GM19025 (cell line): ENCODE measurements at regions not wholly inside any gene's neighbourhood (a gene's known extent, or its start where the extent isn't known, plus 50 kb on each side); places are given as distances from the start of the nearest gene placed in this dataset.

Experiments
- ATAC-seq: cut with Tn5 transposase; IDR thresholded peaks from one replicate; pipeline ENCODE4 v1.9.1; 2021; ENCODE audit warnings: mild to moderate bottlenecking, low read depth, moderate library complexity; ENCODE audit not compliant: unreplicated experiment

GRCh38 chr4:151842430-151843079, 81.7 kb upstream of the GATB start:
- no peak for ATAC-seq

- ATAC-seq, result no peak
Measured at GRCh38 chr4:151841107-151841506, 80.3 kb upstream of the GATB start.

- no peak for ATAC-seq
Measured at GRCh38 chr4:151835467-151835866, 74.7 kb upstream of the GATB start.

- no peak for ATAC-seq
Measured at GRCh38 chr4:151833174-151833573, 72.4 kb upstream of the GATB start.

GRCh38 chr4:151831526-151831925, 70.7 kb upstream of the GATB start:
- ATAC-seq, result no peak

GRCh38 chr4:151830168-151830567, 69.4 kb upstream of the GATB start:
- ATAC-seq, result no peak

- no peak for ATAC-seq
Measured at GRCh38 chr4:151829309-151829708, 68.5 kb upstream of the GATB start.

GRCh38 chr4:151824656-151825055, 63.8 kb upstream of the GATB start:
- no peak for ATAC-seq

- no peak for ATAC-seq
Measured at GRCh38 chr4:151822331-151822730, 61.5 kb upstream of the GATB start.

GRCh38 chr4:151820004-151820403, 59.2 kb upstream of the GATB start:
- no peak for ATAC-seq

GRCh38 chr4:151811403-151811802, 50.6 kb upstream of the GATB start:
- no peak for ATAC-seq
